Colonic mucosa (tissue), 4 donors: ENCODE measurements at regions not wholly inside any gene's neighbourhood (a gene's known extent, or its start where the extent isn't known, plus 50 kb on each side); places are given as distances from the start of the nearest gene placed in this dataset.

Experiments
- DNase-seq: peaks from one replicate; pipeline ENCODE4 v3.0.0-alpha.2; 2020
- H3K27ac ChIP-seq: fragments of 200-600 bp; one replicate; pipeline ENCODE4 v1.8.0; 2021
- H3K27me3 ChIP-seq: fragments of 200-600 bp; one replicate; pipeline ENCODE4 v1.8.0; 2021
- H3K36me3 ChIP-seq: fragments of 200-600 bp; one replicate; pipeline ENCODE4 v1.8.0; 2021
- H3K4me1 ChIP-seq: fragments of 200-600 bp; one replicate; pipeline ENCODE4 v1.8.0; 2021; ENCODE audit warnings: mild to moderate bottlenecking
- H3K4me3 ChIP-seq: fragments of 200-600 bp; one replicate; pipeline ENCODE4 v1.8.0; 2021
- H3K9ac ChIP-seq, 2 donors: one replicate each; pipeline ENCODE4 v1.7.0; 2013; ENCODE audit warnings: control low read depth in 2 of 2, low read depth in 2 of 2, low read length in 2 of 2
- H3K9me3 ChIP-seq: fragments of 200-600 bp; one replicate; pipeline ENCODE4 v1.8.0; 2021
- intact Hi-C: fragments of 100-400 bp; cut with DNase I; formaldehyde crosslinking; loops from one replicate; pipeline ENCODE4 v1.14.1; 2022
- TF ChIP-seq, protein P1 (sequence below): fragments of 200-600 bp; IDR thresholded peaks from one replicate; pipeline ENCODE4 v1.8.0; 2022; ENCODE audit warnings: antibody characterized with exemption, mild to moderate bottlenecking
- donor health status: healthy.
- donor health status: DM: no; HTN: no; CAD: no.
- donor health status: DM: no; HTN: no; CAD: no.

DNA sequence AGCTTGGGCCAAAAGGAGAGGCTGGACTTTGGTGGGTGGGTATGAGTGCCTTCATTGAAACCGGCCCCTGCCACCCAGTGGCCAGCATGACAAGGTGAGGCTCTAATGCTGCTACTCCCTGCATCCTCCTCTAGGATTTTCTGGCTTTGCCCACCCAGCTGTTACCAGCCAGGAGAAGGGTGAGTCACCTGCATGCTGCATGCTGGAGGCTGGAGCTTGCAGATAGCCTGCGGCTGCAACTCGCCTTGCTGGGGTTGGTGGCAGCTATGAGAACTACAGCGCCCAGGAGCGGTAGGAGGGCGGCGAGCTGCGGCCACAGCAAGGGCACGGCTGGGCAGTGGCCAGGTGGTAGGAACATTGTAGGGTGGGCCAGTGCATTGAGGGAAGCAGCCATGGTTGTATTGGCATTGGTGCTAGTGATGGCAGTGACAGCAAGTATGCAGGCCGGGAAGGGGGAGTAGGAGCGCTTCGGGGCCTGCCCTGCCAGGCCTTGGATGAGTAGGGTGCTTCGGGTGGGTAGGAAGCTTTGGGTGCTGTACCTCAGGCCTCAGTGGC, 75.4 kb upstream of the SLC35G4 start:
- H3K36me3 ChIP-seq = no peaks in the 10 kb centered on the region
- TF ChIP-seq, protein P1, sequence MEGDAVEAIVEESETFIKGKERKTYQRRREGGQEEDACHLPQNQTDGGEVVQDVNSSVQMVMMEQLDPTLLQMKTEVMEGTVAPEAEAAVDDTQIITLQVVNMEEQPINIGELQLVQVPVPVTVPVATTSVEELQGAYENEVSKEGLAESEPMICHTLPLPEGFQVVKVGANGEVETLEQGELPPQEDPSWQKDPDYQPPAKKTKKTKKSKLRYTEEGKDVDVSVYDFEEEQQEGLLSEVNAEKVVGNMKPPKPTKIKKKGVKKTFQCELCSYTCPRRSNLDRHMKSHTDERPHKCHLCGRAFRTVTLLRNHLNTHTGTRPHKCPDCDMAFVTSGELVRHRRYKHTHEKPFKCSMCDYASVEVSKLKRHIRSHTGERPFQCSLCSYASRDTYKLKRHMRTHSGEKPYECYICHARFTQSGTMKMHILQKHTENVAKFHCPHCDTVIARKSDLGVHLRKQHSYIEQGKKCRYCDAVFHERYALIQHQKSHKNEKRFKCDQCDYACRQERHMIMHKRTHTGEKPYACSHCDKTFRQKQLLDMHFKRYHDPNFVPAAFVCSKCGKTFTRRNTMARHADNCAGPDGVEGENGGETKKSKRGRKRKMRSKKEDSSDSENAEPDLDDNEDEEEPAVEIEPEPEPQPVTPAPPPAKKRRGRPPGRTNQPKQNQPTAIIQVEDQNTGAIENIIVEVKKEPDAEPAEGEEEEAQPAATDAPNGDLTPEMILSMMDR = no peak
- no peak for DNase-seq
- H3K27me3 ChIP-seq = no peaks in the 10 kb centered on the region
- H3K4me1 ChIP-seq = no peaks in the 10 kb centered on the region
- H3K4me3 ChIP-seq = no peak overlapping the region
- no peaks in the 10 kb centered on the region for H3K9me3 ChIP-seq
- H3K9ac ChIP-seq = no peak overlapping the region
- H3K27ac ChIP-seq = no peak overlapping the region
- intact Hi-C loops = no loop called here

DNA sequence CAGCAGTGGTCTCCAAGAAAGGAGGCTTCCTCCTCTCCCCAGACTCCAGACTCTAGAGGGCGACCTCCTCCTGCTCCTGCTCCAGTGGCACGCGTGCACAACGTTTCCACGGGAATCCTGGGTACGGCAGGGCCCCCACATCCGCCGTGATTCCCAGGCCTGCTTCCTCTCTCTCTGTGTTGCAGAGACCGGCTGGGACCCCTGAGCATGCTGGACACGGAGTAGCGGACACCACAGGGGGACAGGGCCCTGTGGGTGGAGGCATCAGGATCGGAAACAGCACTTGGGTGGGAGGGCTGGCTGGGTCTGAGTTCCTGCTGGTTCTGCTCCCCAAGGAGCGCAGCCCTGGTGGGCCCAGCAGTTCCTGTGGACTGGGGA, 75.9 kb upstream of the SLC35G4 start:
- Histone ChIP-seq H3K4me3 (no peak overlapping the region), H3K27me3 (no peaks in the 10 kb centered on the region), H3K36me3 (no peaks in the 10 kb centered on the region), H3K27ac (no peak overlapping the region), H3K9me3 (no peaks in the 10 kb centered on the region), H3K9ac (no peak overlapping the region), H3K4me1 (no peaks in the 10 kb centered on the region)
- TF ChIP-seq, protein P1 = no peak
- no peak for DNase-seq
- intact Hi-C loops = no loop called here

DNA sequence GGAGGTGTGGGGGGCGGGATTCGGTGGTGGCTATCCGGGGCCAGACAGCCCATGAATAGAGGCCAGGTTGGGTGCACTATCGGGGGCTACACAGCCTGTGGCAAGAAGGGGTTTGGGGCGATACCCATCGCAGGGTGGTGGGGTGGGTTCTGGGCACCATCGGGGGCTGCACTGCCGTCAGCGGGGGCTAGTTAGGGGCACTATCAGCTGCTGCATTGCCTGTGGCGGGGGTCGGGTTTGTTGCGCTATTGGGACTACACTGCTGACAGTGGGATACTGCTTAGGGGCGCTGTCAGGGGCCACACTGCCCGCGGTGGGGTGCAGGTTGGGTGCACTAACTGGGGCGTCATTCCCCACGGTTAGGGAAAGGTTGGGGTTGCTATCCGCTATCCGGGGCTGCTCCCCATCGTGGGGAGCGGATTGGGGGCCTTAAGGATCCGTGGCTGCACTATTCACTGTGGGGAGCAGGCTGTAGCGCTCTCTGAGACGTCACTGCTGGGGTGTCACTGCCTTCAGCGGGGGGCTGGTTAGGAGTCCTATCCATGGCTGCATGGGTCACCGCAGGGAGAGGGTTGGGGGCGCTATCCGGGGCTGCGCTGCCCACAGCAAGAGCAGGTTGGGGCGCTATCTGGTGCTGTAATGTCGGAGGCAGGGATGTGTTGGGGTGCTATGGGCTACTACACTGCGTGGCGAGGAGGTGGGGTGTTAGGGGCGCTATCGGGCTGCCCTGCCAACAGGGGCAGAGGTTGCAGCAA, 76.5 kb upstream of the SLC35G4 start:
- Histone ChIP-seq H3K27me3 (no peaks in the 10 kb centered on the region), H3K4me3 (no peak overlapping the region), H3K4me1 (no peaks in the 10 kb centered on the region), H3K9ac (no peak overlapping the region), H3K27ac (no peak overlapping the region), H3K36me3 (no peaks in the 10 kb centered on the region), H3K9me3 (no peaks in the 10 kb centered on the region)
- DNase-seq = no peak
- intact Hi-C loops = no loop called here
- TF ChIP-seq, protein P1 = no peak

DNA sequence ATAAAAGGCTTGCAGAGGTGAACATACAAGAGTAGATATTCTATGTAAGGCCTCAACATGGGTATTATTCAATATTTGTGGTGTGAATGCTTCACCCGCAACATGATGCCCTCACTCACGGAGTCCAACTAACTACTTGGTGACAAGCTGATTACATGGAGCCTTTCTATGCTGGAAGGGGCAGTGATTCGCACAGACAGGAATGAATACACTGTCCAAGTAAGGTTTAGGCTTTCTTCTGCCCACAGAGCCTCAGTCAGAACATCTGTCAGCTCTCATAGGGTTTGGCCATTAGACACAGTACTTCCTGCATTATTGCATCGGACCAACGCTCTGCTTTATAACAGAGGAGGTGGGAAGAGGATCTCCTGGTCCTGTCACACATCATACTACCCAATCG, 80.3 kb upstream of the SLC35G4 start:
- Histone ChIP-seq H3K36me3 (no peaks in the 10 kb centered on the region), H3K9ac (no peak overlapping the region), H3K4me3 (no peak overlapping the region), H3K9me3 (no peaks in the 10 kb centered on the region), H3K27me3 (no peaks in the 10 kb centered on the region), H3K27ac (no peak overlapping the region), H3K4me1 (no peaks in the 10 kb centered on the region)
- intact Hi-C loops = no loop called here
- DNase-seq = no peak
- TF ChIP-seq, protein P1 = no peak

DNA sequence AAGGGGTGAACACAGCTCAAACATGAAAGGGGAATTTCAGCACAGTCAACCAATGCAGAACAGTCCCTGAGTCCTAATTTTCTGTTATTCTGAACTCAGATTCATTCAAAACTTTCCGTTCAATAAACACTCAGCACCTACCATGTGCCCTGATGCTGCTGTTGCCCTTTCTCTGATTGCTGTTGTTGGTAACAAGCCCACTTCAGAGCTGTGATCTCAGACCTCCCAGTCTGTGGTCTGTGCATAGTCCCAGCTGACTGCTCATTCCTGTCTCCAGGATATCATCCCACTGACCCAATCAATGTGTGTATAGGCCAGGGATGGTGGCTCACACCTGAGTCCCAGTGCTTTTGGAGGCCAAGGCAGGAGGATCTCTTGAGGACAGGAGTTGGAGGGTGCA, 82.7 kb upstream of the SLC35G4 start:
- intact Hi-C loops = no loop called here
- Histone ChIP-seq H3K4me3 (no peak overlapping the region), H3K36me3 (no peaks in the 10 kb centered on the region), H3K27ac (no peak overlapping the region), H3K9me3 (no peaks in the 10 kb centered on the region), H3K4me1 (no peaks in the 10 kb centered on the region), H3K9ac (no peak overlapping the region), H3K27me3 (no peaks in the 10 kb centered on the region)
- DNase-seq = no peak
- TF ChIP-seq, protein P1 = no peak
